ENCODE measurements at regions not wholly inside any gene's neighbourhood (a gene's known extent, or its start where the extent isn't known, plus 50 kb on each side); places are given as distances from the start of the nearest gene placed in this dataset.

GRCh38 chr16:16780588-16780987 lies 401.6 kb downstream of the NPIPA7 start:
- DNase-seq (ENCODE audit: low read depth in 4 of 4, low spot score in 1 of 4): no peak

GRCh38 chr16:16782153-16782552 lies 403.2 kb downstream of the NPIPA7 start:
- DNase-seq (ENCODE audit: low read depth in 4 of 4, low spot score in 1 of 4): no peak

- no peak for DNase-seq (ENCODE audit: low read depth in 4 of 4, low spot score in 1 of 4)
These were observed 409.1 kb downstream of the NPIPA7 start for GRCh38 chr16:16788004-16788403.

DNA sequence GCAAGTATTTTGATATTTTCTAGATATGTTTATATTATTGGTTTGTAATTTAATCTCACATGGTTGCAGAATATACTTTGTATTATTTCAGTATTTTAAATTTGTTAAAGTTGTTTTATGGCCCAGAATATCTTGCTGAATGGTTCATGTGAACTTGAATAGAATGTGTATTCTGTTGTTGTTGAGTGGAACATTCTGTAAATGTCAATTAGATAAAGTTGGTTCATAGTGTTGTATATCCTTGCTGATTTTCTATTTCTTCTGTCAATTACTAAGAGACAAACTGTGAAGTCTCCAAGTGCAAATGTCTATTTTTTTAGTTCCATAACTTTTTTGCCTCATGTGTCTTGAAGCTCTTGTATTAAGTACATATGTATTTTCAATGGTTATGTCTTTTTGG lies 411.7 kb downstream of the NPIPA7 start:
- no peak for DNase-seq (ENCODE audit: low read depth in 4 of 4, low spot score in 1 of 4)

DNA sequence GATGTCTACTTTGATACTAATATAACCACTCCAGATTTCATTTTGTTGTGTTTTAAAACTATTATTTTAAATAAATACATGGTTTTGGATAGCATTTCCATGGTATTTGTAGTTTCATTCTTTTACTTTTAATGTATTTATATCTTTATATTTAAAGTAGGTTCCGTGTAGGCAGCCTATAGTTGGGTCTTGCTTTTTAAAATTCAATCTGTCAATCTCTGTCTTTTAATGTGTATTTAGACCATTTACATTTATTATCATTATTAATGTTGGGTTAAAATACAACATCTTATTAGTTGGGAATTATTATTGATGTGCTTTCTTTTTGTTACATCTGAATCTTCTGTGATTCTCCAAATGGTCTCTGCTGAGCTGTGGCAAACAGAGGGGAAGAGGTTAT lies 412.1 kb downstream of the NPIPA7 start:
- no peak for DNase-seq (ENCODE audit: low read depth in 4 of 4, low spot score in 1 of 4)

DNA sequence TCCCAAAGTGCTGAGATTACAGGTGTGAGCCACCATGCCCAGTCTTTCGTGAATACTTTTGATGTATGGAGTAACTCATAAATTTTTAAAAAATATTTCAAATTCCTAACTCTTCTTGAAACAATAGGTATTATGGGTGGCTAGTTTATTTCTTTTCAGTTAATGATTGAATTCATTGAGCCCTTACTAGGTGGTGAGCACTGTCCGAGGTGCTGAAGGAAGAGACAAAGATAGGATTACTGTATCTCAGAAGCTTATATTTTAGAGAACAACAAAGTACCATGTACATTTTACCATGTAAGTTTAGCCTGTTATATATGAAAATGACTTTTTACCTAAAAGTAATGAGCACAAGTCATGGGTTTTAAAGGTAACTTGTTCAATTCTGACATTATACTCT lies 418.3 kb downstream of the NPIPA7 start:
- DNase-seq (ENCODE audit: low read depth in 4 of 4, low spot score in 1 of 4): no peak

DNA sequence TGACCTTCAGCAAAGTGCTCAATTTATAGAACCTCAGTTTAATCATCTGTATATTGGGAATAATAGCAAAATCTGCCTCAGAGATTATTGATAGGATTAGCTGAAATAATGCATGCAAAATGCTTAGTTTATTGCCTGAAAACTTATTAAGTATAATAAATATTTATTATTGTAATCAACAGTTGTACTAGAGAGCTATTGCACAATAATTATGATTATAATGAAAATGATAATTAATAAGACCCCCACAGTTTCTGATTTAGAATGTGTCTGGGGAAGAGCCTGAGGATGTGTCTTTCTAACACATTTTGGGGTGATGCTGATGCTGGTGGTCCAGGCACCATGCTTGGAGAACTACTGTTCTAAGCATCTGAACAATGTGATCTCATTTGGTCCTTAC lies 419.6 kb downstream of the NPIPA7 start:
- no peak for DNase-seq (ENCODE audit: low read depth in 4 of 4, low spot score in 1 of 4)

DNA sequence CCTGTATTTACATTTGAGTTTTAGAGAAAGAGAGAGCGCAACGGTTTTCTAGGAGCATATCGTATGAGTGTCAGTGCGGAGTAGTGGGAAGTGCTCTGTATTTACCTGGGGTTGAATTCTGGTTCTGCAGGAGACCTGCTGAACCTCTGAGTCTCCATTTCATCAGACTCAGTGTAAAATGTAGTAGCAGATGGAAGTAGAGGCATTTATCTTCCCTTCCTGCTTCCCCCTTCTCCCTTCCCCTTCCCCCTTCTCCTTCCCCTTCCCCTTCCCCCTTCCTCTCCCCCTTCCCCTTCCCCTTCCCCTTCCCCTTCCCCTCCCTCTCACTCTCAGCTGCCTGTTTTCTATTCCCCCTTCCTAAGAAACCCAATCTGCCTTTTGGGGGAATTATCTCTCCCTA lies 426.9 kb downstream of the NPIPA7 start:
- no peak for DNase-seq (ENCODE audit: low read depth in 4 of 4, low spot score in 1 of 4)

- DNase-seq (ENCODE audit: low read depth in 4 of 4, low spot score in 1 of 4): no peak
These were observed 436.7 kb downstream of the NPIPA7 start for GRCh38 chr16:16815641-16816040.

- DNase-seq (ENCODE audit: low read depth in 4 of 4, low spot score in 1 of 4): no peak
These were observed 438.3 kb downstream of the NPIPA7 start for GRCh38 chr16:16817196-16817595.

GRCh38 chr16:16821261-16821660 lies 442.3 kb downstream of the NPIPA7 start:
- no peak for DNase-seq (ENCODE audit: low read depth in 4 of 4, low spot score in 1 of 4)

GRCh38 chr16:16828913-16829398 lies 450.0 kb downstream of the NPIPA7 start:
- no peak for DNase-seq (ENCODE audit: low read depth in 4 of 4, low spot score in 1 of 4)

- DNase-seq (ENCODE audit: low read depth in 4 of 4, low spot score in 1 of 4): no peak
These were observed 451.5 kb downstream of the NPIPA7 start for GRCh38 chr16:16830401-16830800.

- DNase-seq (ENCODE audit: low read depth in 4 of 4, low spot score in 1 of 4): no peak
These were observed 452.0 kb downstream of the NPIPA7 start for GRCh38 chr16:16830973-16831372.

GRCh38 chr16:16833165-16833564 lies 454.2 kb downstream of the NPIPA7 start:
- DNase-seq (ENCODE audit: low read depth in 4 of 4, low spot score in 1 of 4): no peak

DNA sequence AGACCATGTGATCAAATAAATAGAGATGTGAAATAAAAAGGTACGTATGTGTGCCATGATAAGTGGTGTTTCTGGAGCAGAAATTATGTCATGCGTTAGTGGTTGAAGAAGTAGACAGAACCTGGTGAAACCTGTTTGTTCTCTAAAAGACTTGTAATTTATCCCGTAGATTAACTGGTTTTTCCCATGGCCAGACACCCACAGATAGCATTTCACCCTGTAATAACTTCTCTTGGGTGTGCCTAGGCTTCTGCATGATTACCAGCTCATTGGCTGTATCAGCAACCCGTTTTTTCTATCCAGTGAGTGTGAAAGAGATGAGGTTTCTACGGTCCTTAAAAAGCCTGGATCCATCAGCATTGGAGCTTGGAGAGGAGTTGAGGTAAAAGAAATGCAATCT lies 471.3 kb downstream of the NPIPA7 start:
- DNase-seq (ENCODE audit: low read depth in 4 of 4, low spot score in 1 of 4): no peak

GRCh38 chr16:16857012-16857411 lies 478.1 kb downstream of the NPIPA7 start:
- no peak for DNase-seq (ENCODE audit: low read depth in 4 of 4, low spot score in 1 of 4)

DNA sequence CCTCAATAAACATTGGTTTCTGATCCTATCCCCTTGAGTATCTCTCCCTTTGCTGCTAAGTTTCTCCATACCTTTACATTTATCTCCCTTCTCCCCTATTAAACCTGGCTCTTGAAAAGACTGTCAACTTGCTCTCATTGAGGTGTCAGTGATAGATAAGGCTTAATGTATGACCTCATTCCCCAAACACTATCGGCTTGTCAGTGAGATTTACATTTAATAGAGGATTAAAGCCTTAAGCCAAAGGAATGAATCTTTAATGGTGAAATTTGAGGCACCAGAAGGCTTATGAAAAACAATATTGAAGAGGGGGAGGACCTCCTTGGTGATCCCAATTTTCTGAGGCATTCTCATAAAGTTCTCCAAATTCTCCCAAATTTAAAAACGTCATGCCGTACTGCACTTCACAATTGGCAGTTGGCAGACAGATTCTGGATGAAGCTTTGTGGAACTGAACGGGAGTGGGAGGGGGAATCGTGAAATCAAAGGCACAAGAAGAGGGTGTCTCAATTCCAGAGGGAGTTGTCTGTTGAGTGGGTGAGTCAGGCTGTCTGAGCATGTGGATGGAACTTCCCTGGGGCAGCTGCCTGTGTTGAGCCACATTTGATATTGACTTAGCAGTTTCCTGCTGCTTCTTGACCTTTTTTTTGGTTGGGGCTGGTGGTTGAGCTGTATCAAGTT lies 478.8 kb downstream of the NPIPA7 start:
- no peak for DNase-seq (ENCODE audit: low read depth in 4 of 4, low spot score in 1 of 4)

DNA sequence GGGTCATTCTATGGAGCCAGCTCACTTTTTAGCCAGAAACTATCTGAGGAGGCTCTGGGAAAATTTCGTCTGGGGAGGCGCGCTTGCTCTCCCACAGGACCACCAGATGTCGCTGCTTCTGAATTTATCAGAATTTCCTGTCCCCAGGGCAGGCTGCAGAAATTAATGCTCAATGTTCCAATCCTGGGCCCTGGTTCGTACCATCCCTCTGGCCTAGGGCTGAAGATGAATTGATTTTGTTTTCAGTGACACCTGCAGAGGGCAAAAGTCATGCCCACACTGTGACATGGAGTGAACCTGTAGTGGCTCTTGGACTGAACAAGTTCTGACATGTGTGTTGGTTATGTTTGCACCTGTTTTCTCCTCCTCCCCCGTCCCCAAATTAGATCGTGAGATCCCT lies 482.6 kb downstream of the NPIPA7 start:
- peak; percentile 7 to 37 (median 22) for DNase-seq (ENCODE audit: low read depth in 4 of 4, low spot score in 1 of 4)

DNA sequence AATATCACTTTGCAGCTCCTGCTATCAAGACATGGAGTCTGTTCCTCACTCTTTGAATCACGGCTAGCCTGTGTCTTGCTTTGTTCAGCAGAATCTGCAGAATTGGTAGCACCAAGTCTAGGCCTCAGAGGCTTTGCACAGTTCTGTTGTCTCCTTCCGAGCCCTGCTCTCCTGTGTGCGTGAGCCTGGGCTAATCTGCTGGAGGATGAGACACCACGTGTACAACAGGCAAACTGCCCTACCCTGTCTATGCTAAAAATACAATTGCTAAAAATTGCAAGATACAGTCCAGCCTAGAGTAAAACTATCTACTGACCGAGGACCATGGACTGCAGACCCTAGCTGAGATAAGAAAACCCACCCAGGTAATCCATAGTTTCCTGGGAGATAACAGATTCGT lies 484.7 kb downstream of the NPIPA7 start:
- no peak for DNase-seq (ENCODE audit: low read depth in 4 of 4, low spot score in 1 of 4)

DNA sequence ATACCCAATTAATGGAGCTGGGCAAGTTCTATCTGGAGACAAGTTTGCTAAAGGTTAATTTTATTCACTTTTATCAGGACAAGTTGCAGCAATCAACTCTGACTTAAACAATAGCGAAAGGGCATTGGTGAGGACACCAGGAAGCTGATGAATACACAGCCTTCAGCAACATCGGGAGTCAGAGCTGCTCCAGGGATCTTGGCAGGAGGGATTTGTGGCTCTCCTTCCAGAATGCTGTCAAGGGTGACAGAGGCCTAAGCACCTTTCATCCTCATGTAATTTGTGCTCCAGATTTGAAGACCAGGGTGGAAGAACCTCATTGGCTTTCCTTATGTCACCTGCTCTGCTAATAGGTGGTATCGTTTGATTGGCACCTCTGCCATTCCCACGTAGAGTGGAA lies 485.6 kb downstream of the NPIPA7 start:
- DNase-seq (ENCODE audit: low read depth in 4 of 4, low spot score in 1 of 4): no peak

- DNase-seq (ENCODE audit: low read depth in 4 of 4, low spot score in 1 of 4): no peak
These were observed 486.4 kb downstream of the NPIPA7 start for GRCh38 chr16:16865374-16865773.

GRCh38 chr16:16867973-16868372 lies 489.0 kb downstream of the NPIPA7 start:
- DNase-seq (ENCODE audit: low read depth in 4 of 4, low spot score in 1 of 4): no peak
